Gastroesophageal sphincter (tissue), 3 donors: ENCODE measurements at regions not wholly inside any gene's neighbourhood (a gene's known extent, or its start where the extent isn't known, plus 50 kb on each side); places are given as distances from the start of the nearest gene placed in this dataset.

Source experiments
- EP300 ChIP-seq: sonication (generic); formaldehyde crosslinking; IDR thresholded peaks from one replicate; pipeline ENCODE4 v1.6.1; 2017; ENCODE audit warnings: antibody characterized with exemption, mild to moderate bottlenecking
- POLR2A ChIP-seq, 2 donors: fragments of 450-650 bp; IDR thresholded peaks; one replicate each; pipeline ENCODE4 v1.6.1; 2017; ENCODE audit warnings: antibody characterized with exemption in 2 of 2, mild to moderate bottlenecking in 2 of 2, moderate library complexity in 1 of 2
- POLR2AphosphoS5 ChIP-seq: sonication (generic); formaldehyde crosslinking; IDR thresholded peaks from one replicate; pipeline ENCODE4 v1.6.1; 2017; ENCODE audit warnings: antibody characterized with exemption
- TF ChIP-seq, protein P1 (sequence below), 4 experiments: fragments of 200-600 bp in 2 of 4; fragments of 450-650 bp in 2 of 4; sonication (generic) in 1 of 4; IDR thresholded peaks; one replicate each; pipeline ENCODE4 v1.5.1; 2017 to 2019; ENCODE audit warnings: antibody characterized with exemption in 4 of 4, mild to moderate bottlenecking in 2 of 4, moderate library complexity in 2 of 4

- TF ChIP-seq POLR2A (IDR thresholded peaks at IDR 0.05) (no peak), EP300 (no peak), POLR2AphosphoS5 (no peak)
- TF ChIP-seq, protein P1, sequence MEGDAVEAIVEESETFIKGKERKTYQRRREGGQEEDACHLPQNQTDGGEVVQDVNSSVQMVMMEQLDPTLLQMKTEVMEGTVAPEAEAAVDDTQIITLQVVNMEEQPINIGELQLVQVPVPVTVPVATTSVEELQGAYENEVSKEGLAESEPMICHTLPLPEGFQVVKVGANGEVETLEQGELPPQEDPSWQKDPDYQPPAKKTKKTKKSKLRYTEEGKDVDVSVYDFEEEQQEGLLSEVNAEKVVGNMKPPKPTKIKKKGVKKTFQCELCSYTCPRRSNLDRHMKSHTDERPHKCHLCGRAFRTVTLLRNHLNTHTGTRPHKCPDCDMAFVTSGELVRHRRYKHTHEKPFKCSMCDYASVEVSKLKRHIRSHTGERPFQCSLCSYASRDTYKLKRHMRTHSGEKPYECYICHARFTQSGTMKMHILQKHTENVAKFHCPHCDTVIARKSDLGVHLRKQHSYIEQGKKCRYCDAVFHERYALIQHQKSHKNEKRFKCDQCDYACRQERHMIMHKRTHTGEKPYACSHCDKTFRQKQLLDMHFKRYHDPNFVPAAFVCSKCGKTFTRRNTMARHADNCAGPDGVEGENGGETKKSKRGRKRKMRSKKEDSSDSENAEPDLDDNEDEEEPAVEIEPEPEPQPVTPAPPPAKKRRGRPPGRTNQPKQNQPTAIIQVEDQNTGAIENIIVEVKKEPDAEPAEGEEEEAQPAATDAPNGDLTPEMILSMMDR (IDR thresholded peaks at IDR 0.05): no peak
These were observed 58.5 kb upstream of the LMCD1 start for GRCh38 chr3:8442993-8443650.
